ENCODE measurements at regions not wholly inside any gene's neighbourhood (a gene's known extent, or its start where the extent isn't known, plus 50 kb on each side); places are given as distances from the start of the nearest gene placed in this dataset.
"Not testable (repeated sequence)": the region's sequence is repeated elsewhere in the genome, so short reads cannot be mapped to it uniquely, and the experiment has no call there.

GRCh38 chr10:38450372-38451057 lies 356.4 kb downstream of the ZNF37A start:
- not testable (repeated sequence) for H3K27me3 ChIP-seq (ENCODE audit: control insufficient read depth, insufficient read depth, low read length); H3K36me3 ChIP-seq (ENCODE audit: control insufficient read depth, insufficient read depth, low read length); H3K4me3 ChIP-seq (replicated peaks in 1 of 4; ENCODE audit: control extremely low read depth in 1 of 4, insufficient read depth in 1 of 4, low read depth in 3 of 4, low read length in 4 of 4); H4K20me1 ChIP-seq (ENCODE audit: control insufficient read depth, extremely low read depth, insufficient read depth, low read length); H3K9ac ChIP-seq (ENCODE audit: insufficient read depth, low read length); H3K27ac ChIP-seq (ENCODE audit: insufficient read depth, low read length); H2AFZ ChIP-seq (ENCODE audit: low read length); H3K79me2 ChIP-seq (ENCODE audit: control insufficient read depth, insufficient read depth, low read length); H3K4me2 ChIP-seq (ENCODE audit: extremely low read depth, insufficient read depth, low read length); DNase-seq (ENCODE audit: low read depth in 2 of 2); H3K9me3 ChIP-seq (ENCODE audit: control insufficient read depth, insufficient read depth, low read depth, low read length); H3K4me1 ChIP-seq (ENCODE audit: control insufficient read depth, extremely low read depth, insufficient read depth, low read length)

- H3K27me3 ChIP-seq (ENCODE audit: control insufficient read depth, insufficient read depth, low read length); H3K27ac ChIP-seq (ENCODE audit: insufficient read depth, low read length); H3K9me3 ChIP-seq (ENCODE audit: control insufficient read depth, insufficient read depth, low read depth, low read length); H3K36me3 ChIP-seq (ENCODE audit: control insufficient read depth, insufficient read depth, low read length); H4K20me1 ChIP-seq (ENCODE audit: control insufficient read depth, extremely low read depth, insufficient read depth, low read length); H2AFZ ChIP-seq (ENCODE audit: low read length); H3K4me1 ChIP-seq (ENCODE audit: control insufficient read depth, extremely low read depth, insufficient read depth, low read length); H3K9ac ChIP-seq (ENCODE audit: insufficient read depth, low read length); H3K4me3 ChIP-seq (replicated peaks in 1 of 4; ENCODE audit: control extremely low read depth in 1 of 4, insufficient read depth in 1 of 4, low read depth in 3 of 4, low read length in 4 of 4); H3K4me2 ChIP-seq (ENCODE audit: extremely low read depth, insufficient read depth, low read length); H3K79me2 ChIP-seq (ENCODE audit: control insufficient read depth, insufficient read depth, low read length); DNase-seq (ENCODE audit: low read depth in 2 of 2): not testable (repeated sequence)
Observed at GRCh38 chr10:38451306-38451967, 357.3 kb downstream of the ZNF37A start.
